HG02943 (cell line): ENCODE measurements at regions not wholly inside any gene's neighbourhood (a gene's known extent, or its start where the extent isn't known, plus 50 kb on each side); places are given as distances from the start of the nearest gene placed in this dataset.

Source experiments
- ATAC-seq: cut with Tn5 transposase; IDR thresholded peaks from one replicate; pipeline ENCODE4 v1.9.1; 2021; ENCODE audit warnings: mild to moderate bottlenecking, low read depth, moderate library complexity; ENCODE audit not compliant: unreplicated experiment

- ATAC-seq = no peak
Observed at GRCh38 chr6:21977346-21977745, 319.5 kb downstream of the PRL start.

GRCh38 chr6:21981235-21981833 lies 315.5 kb downstream of the PRL start:
- ATAC-seq = no peak

- no peak for ATAC-seq
Observed at GRCh38 chr6:21984135-21984534, 312.7 kb downstream of the PRL start.

GRCh38 chr6:21984561-21984960 lies 312.3 kb downstream of the PRL start:
- ATAC-seq = no peak

GRCh38 chr6:21985904-21986303 lies 310.9 kb downstream of the PRL start:
- ATAC-seq = no peak

GRCh38 chr6:21986703-21987102 lies 310.1 kb downstream of the PRL start:
- ATAC-seq = no peak

GRCh38 chr6:21987501-21987957 lies 309.3 kb downstream of the PRL start:
- no peak for ATAC-seq

GRCh38 chr6:21990577-21990976 lies 306.3 kb downstream of the PRL start:
- no peak for ATAC-seq

- no peak for ATAC-seq
Observed at GRCh38 chr6:21992178-21992967, 304.5 kb downstream of the PRL start.

- no peak for ATAC-seq
Observed at GRCh38 chr6:21993841-21994240, 303.0 kb downstream of the PRL start.

GRCh38 chr6:21994821-21995220 lies 302.0 kb downstream of the PRL start:
- ATAC-seq = no peak

- ATAC-seq = no peak
Observed at GRCh38 chr6:21995318-21995717, 301.5 kb downstream of the PRL start.

- ATAC-seq = no peak
Observed at GRCh38 chr6:21996425-21997118, 300.3 kb downstream of the PRL start.

- no peak for ATAC-seq
Observed at GRCh38 chr6:21997119-21998037, 299.5 kb downstream of the PRL start.

GRCh38 chr6:21998582-21998981 lies 298.3 kb downstream of the PRL start:
- no peak for ATAC-seq

- ATAC-seq = no peak
Observed at GRCh38 chr6:21999012-21999528, 297.8 kb downstream of the PRL start.

GRCh38 chr6:21999741-22000140 lies 297.1 kb downstream of the PRL start:
- ATAC-seq = no peak

GRCh38 chr6:22001396-22002027 lies 295.3 kb downstream of the PRL start:
- ATAC-seq = no peak

- no peak for ATAC-seq
Observed at GRCh38 chr6:22003287-22003686, 293.5 kb downstream of the PRL start.

GRCh38 chr6:22006795-22007194 lies 290.0 kb downstream of the PRL start:
- no peak for ATAC-seq
